Astrocyte (in vitro differentiated cells and primary cell): ENCODE measurements at regions not wholly inside any gene's neighbourhood (a gene's known extent, or its start where the extent isn't known, plus 50 kb on each side); places are given as distances from the start of the nearest gene placed in this dataset.

Source experiments
- EZH2 ChIP-seq: IDR thresholded peaks from 2 replicates; pipeline ENCODE4 v1.6.1; 2012; ENCODE audit warnings: mild to moderate bottlenecking, low read length, inconsistent platforms; ENCODE audit not compliant: insufficient read depth
- TF ChIP-seq, protein P1 (sequence below): IDR thresholded peaks from 2 replicates; pipeline ENCODE4 v1.5.1; 2011; ENCODE audit warnings: low read depth, mild to moderate bottlenecking, inconsistent platforms, low read length, moderate library complexity; ENCODE audit not compliant: insufficient read depth

DNA sequence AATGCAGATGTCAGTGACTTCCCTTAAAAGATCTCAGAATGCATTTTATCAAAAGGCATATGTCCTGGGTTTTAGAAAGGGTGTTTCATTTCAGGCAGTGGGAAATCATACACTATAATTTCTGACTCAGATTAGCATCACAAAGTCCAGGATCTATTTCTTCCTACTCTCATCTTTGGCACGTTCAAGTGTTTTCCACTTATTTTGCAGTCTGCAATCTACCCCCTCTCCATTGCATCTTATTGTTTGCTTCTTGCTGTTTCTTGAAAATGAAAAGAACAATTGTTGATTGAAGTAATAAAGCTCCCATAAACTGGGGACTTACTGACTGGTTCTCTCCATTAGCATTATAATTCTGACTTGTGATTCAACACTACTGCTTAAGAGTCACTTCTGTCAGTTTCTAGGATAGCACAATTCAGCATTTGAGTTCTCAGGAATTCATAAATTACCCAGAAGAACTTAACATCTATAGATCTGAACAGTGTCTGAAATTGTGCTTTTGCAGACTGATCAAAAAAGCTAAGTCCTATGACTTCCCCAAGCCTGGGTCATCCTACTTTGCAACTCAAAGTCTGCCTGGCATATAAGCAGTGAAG is 332.9 kb downstream of the RASEF start:
- TF ChIP-seq, protein P1, sequence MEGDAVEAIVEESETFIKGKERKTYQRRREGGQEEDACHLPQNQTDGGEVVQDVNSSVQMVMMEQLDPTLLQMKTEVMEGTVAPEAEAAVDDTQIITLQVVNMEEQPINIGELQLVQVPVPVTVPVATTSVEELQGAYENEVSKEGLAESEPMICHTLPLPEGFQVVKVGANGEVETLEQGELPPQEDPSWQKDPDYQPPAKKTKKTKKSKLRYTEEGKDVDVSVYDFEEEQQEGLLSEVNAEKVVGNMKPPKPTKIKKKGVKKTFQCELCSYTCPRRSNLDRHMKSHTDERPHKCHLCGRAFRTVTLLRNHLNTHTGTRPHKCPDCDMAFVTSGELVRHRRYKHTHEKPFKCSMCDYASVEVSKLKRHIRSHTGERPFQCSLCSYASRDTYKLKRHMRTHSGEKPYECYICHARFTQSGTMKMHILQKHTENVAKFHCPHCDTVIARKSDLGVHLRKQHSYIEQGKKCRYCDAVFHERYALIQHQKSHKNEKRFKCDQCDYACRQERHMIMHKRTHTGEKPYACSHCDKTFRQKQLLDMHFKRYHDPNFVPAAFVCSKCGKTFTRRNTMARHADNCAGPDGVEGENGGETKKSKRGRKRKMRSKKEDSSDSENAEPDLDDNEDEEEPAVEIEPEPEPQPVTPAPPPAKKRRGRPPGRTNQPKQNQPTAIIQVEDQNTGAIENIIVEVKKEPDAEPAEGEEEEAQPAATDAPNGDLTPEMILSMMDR = no peak
- no peak for TF ChIP-seq EZH2
